PC-9 (cell line): ENCODE measurements at regions not wholly inside any gene's neighbourhood (a gene's known extent, or its start where the extent isn't known, plus 50 kb on each side); places are given as distances from the start of the nearest gene placed in this dataset.

Source experiments
- EZH2 ChIP-seq: fragments of 200-600 bp; sonication (generic); IDR thresholded peaks from 2 replicates; pipeline ENCODE4 v1.8.0; 2017; ENCODE audit warnings: antibody characterized with exemption, low read depth
- TF ChIP-seq, protein P1 (sequence below): fragments of 200-600 bp; sonication (generic); conservative IDR thresholded peaks from 2 replicates; pipeline ENCODE4 v1.6.1; 2017; ENCODE audit warnings: mixed run types, antibody characterized with exemption, mild to moderate bottlenecking, moderate library complexity

DNA sequence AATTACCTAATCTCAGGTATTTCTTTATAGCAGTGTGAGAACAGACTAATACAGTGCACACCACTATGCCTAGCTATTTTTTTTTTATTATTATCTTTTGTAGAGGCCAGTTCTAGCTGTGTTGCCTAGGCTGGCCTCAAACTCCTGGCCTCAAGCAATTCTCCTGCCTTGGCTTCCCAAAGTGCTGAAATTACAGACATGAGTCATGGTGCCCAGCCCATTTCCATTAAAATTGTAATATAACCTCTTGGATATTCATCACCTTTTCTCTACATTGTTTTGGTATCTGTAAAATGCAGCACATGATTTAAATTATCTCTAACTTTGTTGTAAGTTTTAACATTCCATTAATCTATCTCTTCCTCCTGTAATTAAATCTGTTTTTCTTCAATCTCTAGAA is 2052.9 kb downstream of the ARAP2 start:
- TF ChIP-seq, protein P1, sequence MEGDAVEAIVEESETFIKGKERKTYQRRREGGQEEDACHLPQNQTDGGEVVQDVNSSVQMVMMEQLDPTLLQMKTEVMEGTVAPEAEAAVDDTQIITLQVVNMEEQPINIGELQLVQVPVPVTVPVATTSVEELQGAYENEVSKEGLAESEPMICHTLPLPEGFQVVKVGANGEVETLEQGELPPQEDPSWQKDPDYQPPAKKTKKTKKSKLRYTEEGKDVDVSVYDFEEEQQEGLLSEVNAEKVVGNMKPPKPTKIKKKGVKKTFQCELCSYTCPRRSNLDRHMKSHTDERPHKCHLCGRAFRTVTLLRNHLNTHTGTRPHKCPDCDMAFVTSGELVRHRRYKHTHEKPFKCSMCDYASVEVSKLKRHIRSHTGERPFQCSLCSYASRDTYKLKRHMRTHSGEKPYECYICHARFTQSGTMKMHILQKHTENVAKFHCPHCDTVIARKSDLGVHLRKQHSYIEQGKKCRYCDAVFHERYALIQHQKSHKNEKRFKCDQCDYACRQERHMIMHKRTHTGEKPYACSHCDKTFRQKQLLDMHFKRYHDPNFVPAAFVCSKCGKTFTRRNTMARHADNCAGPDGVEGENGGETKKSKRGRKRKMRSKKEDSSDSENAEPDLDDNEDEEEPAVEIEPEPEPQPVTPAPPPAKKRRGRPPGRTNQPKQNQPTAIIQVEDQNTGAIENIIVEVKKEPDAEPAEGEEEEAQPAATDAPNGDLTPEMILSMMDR: no peak
- no peak for TF ChIP-seq EZH2
